Nephron progenitor cell (in vitro differentiated cells): ENCODE measurements at regions not wholly inside any gene's neighbourhood (a gene's known extent, or its start where the extent isn't known, plus 50 kb on each side); places are given as distances from the start of the nearest gene placed in this dataset.

ENCODE experiments used
- DNase-seq: peaks from one replicate; pipeline ENCODE4 v3.0.0; 2021
- H3K27ac Mint-ChIP-seq: 2 replicates; pipeline ENCODE4 v1.8.0; 2021; ENCODE audit warnings: mild to moderate bottlenecking, moderate library complexity, mixed read lengths
- H3K27me3 Mint-ChIP-seq: 2 replicates; pipeline ENCODE4 v1.8.0; 2021; ENCODE audit warnings: mild to moderate bottlenecking, low read depth, mixed read lengths; ENCODE audit not compliant: poor library complexity
- H3K36me3 Mint-ChIP-seq: 2 replicates; pipeline ENCODE4 v1.8.0; 2021; ENCODE audit warnings: low read depth, mixed read lengths
- H3K4me1 Mint-ChIP-seq: 2 replicates; pipeline ENCODE4 v1.8.0; 2021; ENCODE audit warnings: mixed read lengths
- H3K4me3 Mint-ChIP-seq: 2 replicates; pipeline ENCODE4 v1.8.0; 2021; ENCODE audit warnings: mild to moderate bottlenecking, moderate library complexity, mixed read lengths
- H3K9me3 Mint-ChIP-seq: 2 replicates; pipeline ENCODE4 v1.8.0; 2021; ENCODE audit warnings: mild to moderate bottlenecking, moderate library complexity, mixed read lengths
- CTCF ChIP-seq: fragments of 200-600 bp; sonication (generic); IDR thresholded peaks from 2 replicates; pipeline ENCODE4 v1.5.0; 2021; ENCODE audit warnings: antibody characterized with exemption

GRCh38 chr13:30138511-30138910 is 168.8 kb downstream of the KATNAL1 start:
- Mint-ChIP-seq H3K36me3 (no peaks in the 10 kb centered on the region), H3K9me3 (peaks cover 6% of the 10 kb centered on the region), H3K4me1 (peaks cover 42% of the 10 kb centered on the region), H3K27me3 (peaks cover 4% of the 10 kb centered on the region), H3K4me3 (no peak overlapping the region), H3K27ac (peak overlapping the region; percentile 33)
- TF ChIP-seq CTCF: no peak
- no peak for DNase-seq

- DNase-seq: no peak
- Mint-ChIP-seq H3K4me1 (peaks cover 40% of the 10 kb centered on the region), H3K27ac (no peak overlapping the region), H3K9me3 (peaks cover 6% of the 10 kb centered on the region), H3K36me3 (no peaks in the 10 kb centered on the region), H3K4me3 (no peak overlapping the region), H3K27me3 (peaks cover 4% of the 10 kb centered on the region)
- TF ChIP-seq CTCF: no peak
Measured at GRCh38 chr13:30135868-30136267, 171.5 kb downstream of the KATNAL1 start.

GRCh38 chr13:30135351-30135750 is 172.0 kb downstream of the KATNAL1 start:
- H3K27me3 Mint-ChIP-seq: peaks cover 4% of the 10 kb centered on the region
- H3K4me3 Mint-ChIP-seq: no peak overlapping the region
- H3K36me3 Mint-ChIP-seq: no peaks in the 10 kb centered on the region
- H3K9me3 Mint-ChIP-seq: peaks cover 5% of the 10 kb centered on the region
- H3K27ac Mint-ChIP-seq: peak overlapping the region; percentile 19
- H3K4me1 Mint-ChIP-seq: peaks cover 40% of the 10 kb centered on the region
- DNase-seq: no peak
- no peak for TF ChIP-seq CTCF

GRCh38 chr13:30134578-30134977 is 172.8 kb downstream of the KATNAL1 start:
- Mint-ChIP-seq H3K4me3 (no peak overlapping the region), H3K9me3 (peaks cover 3% of the 10 kb centered on the region), H3K27ac (no peak overlapping the region), H3K36me3 (no peaks in the 10 kb centered on the region), H3K4me1 (peaks cover 40% of the 10 kb centered on the region), H3K27me3 (peaks cover 4% of the 10 kb centered on the region)
- DNase-seq: no peak
- no peak for TF ChIP-seq CTCF

GRCh38 chr13:30133996-30134395 is 173.4 kb downstream of the KATNAL1 start:
- DNase-seq: no peak
- Mint-ChIP-seq H3K27me3 (peaks cover 4% of the 10 kb centered on the region), H3K9me3 (no peaks in the 10 kb centered on the region), H3K4me1 (peaks cover 40% of the 10 kb centered on the region), H3K27ac (peak overlapping the region; percentile 88), H3K36me3 (no peaks in the 10 kb centered on the region), H3K4me3 (peak overlapping the region; percentile 18)
- no peak for TF ChIP-seq CTCF

- Mint-ChIP-seq H3K4me3 (peak overlapping the region; percentile 18), H3K4me1 (peaks cover 40% of the 10 kb centered on the region), H3K9me3 (no peaks in the 10 kb centered on the region), H3K27me3 (peaks cover 4% of the 10 kb centered on the region), H3K27ac (peak overlapping the region; percentile 54), H3K36me3 (no peaks in the 10 kb centered on the region)
- TF ChIP-seq CTCF: no peak
- DNase-seq: no peak
Measured at GRCh38 chr13:30133554-30133912, 173.8 kb downstream of the KATNAL1 start.
